NB4 (cell line): ENCODE measurements at regions not wholly inside any gene's neighbourhood (a gene's known extent, or its start where the extent isn't known, plus 50 kb on each side); places are given as distances from the start of the nearest gene placed in this dataset.

Experiments used
- DNase-seq: peaks from one replicate; pipeline ENCODE4 v3.0.0; 2010; ENCODE audit warnings: low read depth
- H3K4me3 ChIP-seq: one replicate; pipeline ENCODE4 v1.5.1; 2011; ENCODE audit warnings: mild to moderate bottlenecking, low read depth, low read length, moderate library complexity
- MYC ChIP-seq: IDR thresholded peaks from 2 replicates; pipeline ENCODE4 v1.6.1; 2011; ENCODE audit warnings: low read depth, low read length
- POLR2A ChIP-seq: IDR thresholded peaks from 2 replicates; pipeline ENCODE4 v1.6.1; 2011; ENCODE audit warnings: mild to moderate bottlenecking; ENCODE audit not compliant: insufficient read length; ENCODE audit errors: extremely low read depth
- TF ChIP-seq, protein P1 (sequence below): IDR thresholded peaks from one replicate; pipeline ENCODE4 v1.5.1; 2012; ENCODE audit warnings: low read depth, low read length
- TF ChIP-seq, protein P2 (sequence below): IDR thresholded peaks from 2 replicates; pipeline ENCODE4 v1.6.1; 2011; ENCODE audit warnings: low read depth, low read length

DNA sequence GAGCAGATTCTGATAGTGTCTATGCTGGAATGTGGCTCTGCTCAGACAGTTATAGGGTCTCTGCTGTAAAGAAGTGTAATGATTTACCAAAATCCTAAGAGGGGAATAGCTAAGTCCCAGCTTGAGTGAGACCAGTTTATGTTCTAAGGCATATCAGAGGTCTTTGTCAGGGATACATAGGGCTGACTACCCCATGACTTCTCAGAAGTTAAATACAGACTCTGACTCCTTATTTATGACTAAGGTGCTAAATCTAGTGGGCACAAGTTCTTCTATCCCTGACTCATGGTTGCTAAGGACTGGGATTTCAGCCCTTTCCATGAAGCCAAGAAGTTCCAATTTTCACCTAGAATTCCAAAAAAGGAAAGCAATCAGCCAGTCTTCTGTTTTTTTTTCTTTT, 192.6 kb upstream of the POU1F1 start:
- H3K4me3 ChIP-seq = no peak overlapping the region
- DNase-seq = no peak

DNA sequence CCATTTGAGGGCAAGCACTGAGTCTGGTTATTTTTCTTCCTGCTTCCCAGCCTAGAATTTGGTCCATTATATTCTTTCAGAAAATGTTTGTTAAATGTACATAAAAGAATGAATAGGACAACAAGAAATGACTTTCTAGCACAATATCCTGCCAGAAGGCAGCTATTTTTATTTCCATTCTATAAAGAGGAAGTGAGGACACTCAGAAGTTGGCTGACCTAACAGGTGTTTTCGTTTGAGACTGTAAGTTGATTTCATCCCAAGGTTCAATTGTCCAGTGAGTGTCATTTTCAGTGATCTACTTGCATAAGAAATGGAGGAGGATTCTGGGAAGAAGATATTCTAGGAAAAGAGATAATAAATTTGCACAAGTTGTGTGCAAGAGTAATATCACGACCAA, 191.9 kb upstream of the POU1F1 start:
- TF ChIP-seq, protein P1, sequence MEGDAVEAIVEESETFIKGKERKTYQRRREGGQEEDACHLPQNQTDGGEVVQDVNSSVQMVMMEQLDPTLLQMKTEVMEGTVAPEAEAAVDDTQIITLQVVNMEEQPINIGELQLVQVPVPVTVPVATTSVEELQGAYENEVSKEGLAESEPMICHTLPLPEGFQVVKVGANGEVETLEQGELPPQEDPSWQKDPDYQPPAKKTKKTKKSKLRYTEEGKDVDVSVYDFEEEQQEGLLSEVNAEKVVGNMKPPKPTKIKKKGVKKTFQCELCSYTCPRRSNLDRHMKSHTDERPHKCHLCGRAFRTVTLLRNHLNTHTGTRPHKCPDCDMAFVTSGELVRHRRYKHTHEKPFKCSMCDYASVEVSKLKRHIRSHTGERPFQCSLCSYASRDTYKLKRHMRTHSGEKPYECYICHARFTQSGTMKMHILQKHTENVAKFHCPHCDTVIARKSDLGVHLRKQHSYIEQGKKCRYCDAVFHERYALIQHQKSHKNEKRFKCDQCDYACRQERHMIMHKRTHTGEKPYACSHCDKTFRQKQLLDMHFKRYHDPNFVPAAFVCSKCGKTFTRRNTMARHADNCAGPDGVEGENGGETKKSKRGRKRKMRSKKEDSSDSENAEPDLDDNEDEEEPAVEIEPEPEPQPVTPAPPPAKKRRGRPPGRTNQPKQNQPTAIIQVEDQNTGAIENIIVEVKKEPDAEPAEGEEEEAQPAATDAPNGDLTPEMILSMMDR = no peak
- no peak for TF ChIP-seq POLR2A
- TF ChIP-seq, protein P2, sequence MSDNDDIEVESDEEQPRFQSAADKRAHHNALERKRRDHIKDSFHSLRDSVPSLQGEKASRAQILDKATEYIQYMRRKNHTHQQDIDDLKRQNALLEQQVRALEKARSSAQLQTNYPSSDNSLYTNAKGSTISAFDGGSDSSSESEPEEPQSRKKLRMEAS = no peak
- no peak for TF ChIP-seq MYC
- DNase-seq = no peak
- no peak overlapping the region for H3K4me3 ChIP-seq

More for the DNA sequence above, 192.6 kb upstream of the POU1F1 start:
- TF ChIP-seq POLR2A (no peak), MYC (no peak)
- TF ChIP-seq, protein P2 = no peak
- TF ChIP-seq, protein P1 = no peak

DNA sequence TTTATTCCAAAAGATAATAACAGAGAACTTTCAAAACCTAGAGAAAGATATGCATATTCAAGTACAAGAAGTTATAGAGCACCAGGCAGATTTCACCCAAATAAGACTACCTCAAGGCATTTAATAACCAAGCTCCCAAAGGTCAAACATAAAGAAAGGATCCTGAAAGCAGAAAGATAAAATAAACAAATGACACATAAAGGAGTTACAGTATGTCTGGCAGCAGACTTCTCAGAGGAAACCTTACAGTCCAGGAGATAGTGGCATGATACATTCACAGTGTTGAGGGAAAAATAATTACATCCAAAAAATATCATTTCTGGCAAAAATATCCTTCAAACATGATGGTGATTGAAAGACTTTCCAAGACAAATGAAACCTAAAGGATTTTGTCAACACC, 185.8 kb upstream of the POU1F1 start:
- H3K4me3 ChIP-seq = no peak overlapping the region
- TF ChIP-seq POLR2A = no peak
- no peak for TF ChIP-seq MYC
- TF ChIP-seq, protein P1 = no peak
- TF ChIP-seq, protein P2 = no peak
- DNase-seq = no peak

DNA sequence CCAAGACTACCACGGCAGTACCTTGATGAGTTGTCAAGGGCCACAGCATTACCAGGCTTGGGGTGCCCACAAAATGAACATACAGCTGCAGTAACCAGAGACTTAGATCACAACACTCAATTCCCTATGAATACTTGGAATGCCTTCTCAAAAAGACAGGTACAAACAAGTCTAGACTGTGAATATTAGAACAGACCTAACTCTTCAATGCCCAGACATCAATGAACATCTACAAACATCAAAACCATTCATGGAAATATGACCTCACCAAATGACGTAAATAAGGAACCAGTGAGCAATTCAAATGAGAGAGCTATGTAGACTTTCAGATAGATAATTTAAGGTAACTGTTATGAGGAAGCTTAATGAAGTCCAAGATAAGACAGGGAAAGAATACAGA, 185.1 kb upstream of the POU1F1 start:
- no peak overlapping the region for H3K4me3 ChIP-seq
- no peak for DNase-seq
- TF ChIP-seq, protein P2 = no peak
- TF ChIP-seq POLR2A (no peak), MYC (no peak)
- TF ChIP-seq, protein P1 = no peak

DNA sequence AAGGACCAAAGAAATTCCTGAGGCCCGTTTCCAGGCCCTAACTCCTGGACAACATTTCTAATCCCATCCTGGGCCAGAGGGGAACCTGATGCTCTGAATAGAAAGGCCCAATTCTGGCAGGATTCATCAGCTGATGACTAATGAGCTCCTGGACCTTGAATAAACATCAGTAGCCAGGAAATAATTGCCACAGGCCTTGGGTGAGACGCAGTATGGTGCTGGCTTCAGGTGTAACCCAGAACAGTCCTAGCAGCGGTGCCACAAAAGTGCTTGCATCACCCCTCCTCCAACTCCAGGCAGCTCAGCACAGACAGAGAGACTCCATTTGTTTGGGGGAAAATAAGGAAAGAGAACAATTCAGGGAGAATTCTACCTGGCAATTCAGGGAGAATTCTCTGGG, 184.7 kb upstream of the POU1F1 start:
- DNase-seq = no peak
- TF ChIP-seq POLR2A (no peak), MYC (no peak)
- TF ChIP-seq, protein P2 = no peak
- TF ChIP-seq, protein P1 = no peak
- no peak overlapping the region for H3K4me3 ChIP-seq

DNA sequence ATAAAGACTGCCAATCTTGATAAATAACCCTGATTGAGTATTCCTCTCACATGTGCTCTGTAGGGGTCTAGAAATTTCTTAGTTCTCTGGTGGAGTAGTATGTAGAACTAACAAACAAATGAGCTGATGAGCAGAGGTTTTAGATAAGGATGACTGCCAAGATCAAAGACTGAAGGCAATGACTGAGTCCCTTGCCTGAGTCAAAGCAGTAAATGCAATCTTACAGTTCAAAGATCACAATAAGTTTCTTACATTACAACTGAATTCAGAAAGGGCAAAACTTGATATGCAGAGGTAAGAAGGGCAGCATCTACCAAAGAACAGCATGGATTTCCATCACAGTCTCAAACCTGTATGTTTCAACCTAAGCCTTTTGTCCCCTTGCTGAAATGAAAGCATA, 172.2 kb upstream of the POU1F1 start:
- no peak for TF ChIP-seq MYC
- TF ChIP-seq, protein P1 = no peak
- TF ChIP-seq, protein P2 = no peak
- no peak overlapping the region for H3K4me3 ChIP-seq
- no peak for DNase-seq
